ENCODE measurements at regions not wholly inside any gene's neighbourhood (a gene's known extent, or its start where the extent isn't known, plus 50 kb on each side); places are given as distances from the start of the nearest gene placed in this dataset.
"Not testable (repeated sequence)": the region's sequence is repeated elsewhere in the genome, so short reads cannot be mapped to it uniquely, and the experiment has no call there.

DNA sequence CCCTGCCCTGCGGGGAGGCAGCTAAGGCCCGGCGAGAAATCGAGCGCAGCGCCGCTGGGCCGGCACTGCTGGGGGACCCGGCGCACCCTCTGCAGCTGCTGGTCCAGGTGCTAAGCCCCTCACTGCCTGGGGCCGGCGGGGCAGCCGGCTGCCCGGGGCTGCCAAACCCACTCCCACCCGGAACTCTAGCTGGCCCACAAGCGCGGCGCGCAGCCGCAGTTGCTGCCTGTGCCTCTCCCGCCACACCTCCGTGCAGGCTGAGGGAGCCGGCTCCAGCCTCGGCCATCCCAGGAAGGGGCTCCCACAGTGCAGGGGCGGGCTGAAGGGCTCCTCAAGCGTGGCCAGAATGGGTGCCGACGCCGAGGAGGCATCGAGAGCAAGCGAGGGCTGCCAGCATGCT, 249.9 kb downstream of the FGF9 start:
- TF ChIP-seq, protein P1, sequence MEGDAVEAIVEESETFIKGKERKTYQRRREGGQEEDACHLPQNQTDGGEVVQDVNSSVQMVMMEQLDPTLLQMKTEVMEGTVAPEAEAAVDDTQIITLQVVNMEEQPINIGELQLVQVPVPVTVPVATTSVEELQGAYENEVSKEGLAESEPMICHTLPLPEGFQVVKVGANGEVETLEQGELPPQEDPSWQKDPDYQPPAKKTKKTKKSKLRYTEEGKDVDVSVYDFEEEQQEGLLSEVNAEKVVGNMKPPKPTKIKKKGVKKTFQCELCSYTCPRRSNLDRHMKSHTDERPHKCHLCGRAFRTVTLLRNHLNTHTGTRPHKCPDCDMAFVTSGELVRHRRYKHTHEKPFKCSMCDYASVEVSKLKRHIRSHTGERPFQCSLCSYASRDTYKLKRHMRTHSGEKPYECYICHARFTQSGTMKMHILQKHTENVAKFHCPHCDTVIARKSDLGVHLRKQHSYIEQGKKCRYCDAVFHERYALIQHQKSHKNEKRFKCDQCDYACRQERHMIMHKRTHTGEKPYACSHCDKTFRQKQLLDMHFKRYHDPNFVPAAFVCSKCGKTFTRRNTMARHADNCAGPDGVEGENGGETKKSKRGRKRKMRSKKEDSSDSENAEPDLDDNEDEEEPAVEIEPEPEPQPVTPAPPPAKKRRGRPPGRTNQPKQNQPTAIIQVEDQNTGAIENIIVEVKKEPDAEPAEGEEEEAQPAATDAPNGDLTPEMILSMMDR (IDR thresholded peaks at IDR 0.05) = not testable (repeated sequence)
- TF ChIP-seq EZH2 (IDR thresholded peaks at IDR 0.05; ENCODE audit: borderline replicate concordance, insufficient read depth, low read depth, low read length, poor library complexity, severe bottlenecking) = not testable (repeated sequence)

All from B cell (primary cell).